ENCODE measurements at regions not wholly inside any gene's neighbourhood (a gene's known extent, or its start where the extent isn't known, plus 50 kb on each side); places are given as distances from the start of the nearest gene placed in this dataset.
"Not testable (repeated sequence)": the region's sequence is repeated elsewhere in the genome, so short reads cannot be mapped to it uniquely, and the experiment has no call there.

DNA sequence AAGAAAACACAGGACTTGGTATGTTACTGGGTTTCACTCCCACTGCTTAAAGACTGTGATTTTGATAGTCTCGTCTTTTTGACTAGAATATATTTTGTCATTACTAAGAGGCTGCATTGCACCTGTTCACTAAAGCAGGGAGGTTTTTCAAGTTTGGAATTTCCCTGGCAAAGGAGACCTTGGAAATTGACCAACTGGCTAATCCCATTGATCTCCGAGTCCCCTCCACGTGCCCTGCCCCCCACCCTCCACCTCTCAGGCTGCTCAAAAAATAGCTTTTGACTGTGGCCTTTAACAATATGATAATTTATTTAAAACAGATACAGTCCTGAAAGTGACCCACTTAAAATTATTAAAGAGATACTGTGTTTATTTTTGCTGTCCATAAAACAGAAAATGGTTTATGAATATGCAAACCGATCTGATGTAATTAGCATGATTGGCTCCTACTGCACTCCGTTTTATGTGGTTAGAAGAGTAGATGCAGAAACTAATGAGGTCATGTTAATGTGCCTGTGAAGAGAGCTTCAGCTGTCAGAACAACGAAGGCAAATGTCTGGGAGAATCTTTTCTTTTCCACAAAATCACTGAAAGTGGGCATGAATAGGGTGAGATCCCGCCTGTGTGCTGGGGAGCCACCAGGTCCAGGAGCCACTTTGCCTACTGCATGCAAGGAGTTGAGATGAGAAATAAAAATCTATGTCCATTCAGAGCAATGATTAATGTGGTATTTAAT lies 361.5 kb downstream of the RRAGC start:
- DNase-seq, result no peak

DNA sequence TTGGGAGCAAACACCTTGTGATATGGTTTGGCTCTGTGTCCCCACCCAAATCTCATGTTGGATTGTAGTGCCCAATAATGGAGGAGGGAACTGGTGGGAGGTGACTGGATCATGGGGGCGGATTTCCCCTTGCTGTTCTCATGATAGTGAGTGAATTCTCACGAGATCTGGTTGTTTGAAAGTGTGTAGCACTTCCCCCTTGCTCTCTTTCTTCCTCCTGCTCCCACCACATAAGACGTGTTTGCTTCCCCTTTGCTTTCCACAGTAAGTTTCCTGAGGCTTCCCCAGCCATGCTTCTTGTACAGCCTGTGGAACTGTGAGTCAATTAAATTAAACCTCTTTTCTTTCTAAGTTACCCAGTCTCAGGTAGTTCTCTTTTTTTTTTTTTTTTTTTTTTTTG lies 366.3 kb downstream of the RRAGC start:
- not testable (repeated sequence) for DNase-seq

- no peak for DNase-seq
These were observed 369.7 kb downstream of the RRAGC start for GRCh38 chr1:38489844-38490270.

DNA sequence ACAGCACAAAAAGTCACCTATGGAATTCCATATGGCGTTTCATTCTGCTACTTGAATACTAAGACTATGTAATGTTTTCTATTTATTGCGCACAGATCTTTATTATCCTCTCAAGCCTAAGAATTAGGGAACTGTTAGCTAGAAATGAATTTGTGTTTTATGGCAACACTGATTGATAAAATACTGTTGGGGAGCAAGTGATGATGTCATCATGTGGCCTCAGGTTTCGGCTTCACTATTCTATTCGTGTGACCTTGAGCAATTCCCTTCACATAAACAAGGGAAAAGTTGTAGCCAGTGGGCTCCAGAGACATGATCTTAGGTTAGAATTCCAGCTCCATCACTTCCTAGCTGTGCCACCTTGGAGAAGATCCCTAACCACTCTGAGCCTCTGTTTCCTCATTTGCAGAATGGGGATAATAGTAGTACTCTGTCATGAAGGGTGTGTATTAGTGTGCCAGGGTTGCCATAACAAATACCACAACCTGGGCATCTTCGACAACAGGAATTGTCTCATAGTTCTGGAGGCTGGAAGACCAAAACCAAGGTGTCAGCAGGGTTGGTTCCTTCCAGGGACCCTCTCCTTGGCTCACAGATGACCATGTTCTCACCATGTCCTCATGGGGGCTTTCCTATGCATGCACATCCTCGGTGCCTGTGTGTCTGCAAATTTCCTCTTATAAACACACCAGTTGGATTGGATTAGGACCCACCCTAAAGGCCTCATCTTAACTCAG lies 371.2 kb downstream of the RRAGC start:
- no peak for DNase-seq

DNA sequence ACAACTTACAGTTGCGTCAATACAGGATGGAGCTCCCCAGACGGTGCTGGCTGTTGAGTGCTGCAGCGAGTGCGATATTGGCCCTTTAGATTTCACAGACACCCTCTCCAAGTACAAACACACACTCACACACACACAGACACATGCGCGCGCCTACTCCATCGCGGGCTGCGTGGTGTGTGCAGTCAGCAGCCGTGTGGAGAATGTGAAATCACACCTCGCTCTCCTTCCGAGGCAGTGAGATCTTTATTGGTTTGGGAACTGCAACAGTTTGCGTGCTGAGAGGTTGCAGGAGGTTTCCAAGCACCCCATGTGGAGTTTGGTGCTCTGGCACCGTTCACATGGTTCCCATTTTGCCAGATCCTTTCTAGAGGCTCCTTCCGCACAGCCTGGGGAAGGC lies 372.2 kb downstream of the RRAGC start:
- DNase-seq, result no peak

DNA sequence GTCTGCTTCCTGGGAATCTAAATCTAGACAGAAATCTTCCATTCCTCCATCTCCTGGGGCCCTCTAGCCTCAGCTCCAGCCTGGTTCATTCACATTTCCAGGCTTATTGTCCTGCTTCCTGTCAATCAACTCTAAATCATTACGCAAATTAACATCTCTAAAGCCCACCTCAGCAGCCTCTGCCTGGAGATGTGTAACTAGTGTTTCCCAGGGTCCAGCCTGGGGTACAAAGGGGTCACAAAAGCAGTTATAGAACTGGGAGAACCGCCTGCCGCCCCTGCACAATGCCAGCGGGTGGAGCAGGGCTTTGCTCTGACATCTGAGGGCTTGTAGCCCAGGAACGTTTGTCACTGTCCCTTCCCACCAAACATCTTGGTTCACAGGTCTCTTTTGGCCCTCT lies 373.5 kb downstream of the RRAGC start:
- no peak for DNase-seq

- no peak for DNase-seq
These were observed 377.4 kb downstream of the RRAGC start for GRCh38 chr1:38481871-38482826.

GRCh38 chr1:38479662-38480061 lies 379.9 kb downstream of the RRAGC start:
- DNase-seq, result not testable (repeated sequence)

DNA sequence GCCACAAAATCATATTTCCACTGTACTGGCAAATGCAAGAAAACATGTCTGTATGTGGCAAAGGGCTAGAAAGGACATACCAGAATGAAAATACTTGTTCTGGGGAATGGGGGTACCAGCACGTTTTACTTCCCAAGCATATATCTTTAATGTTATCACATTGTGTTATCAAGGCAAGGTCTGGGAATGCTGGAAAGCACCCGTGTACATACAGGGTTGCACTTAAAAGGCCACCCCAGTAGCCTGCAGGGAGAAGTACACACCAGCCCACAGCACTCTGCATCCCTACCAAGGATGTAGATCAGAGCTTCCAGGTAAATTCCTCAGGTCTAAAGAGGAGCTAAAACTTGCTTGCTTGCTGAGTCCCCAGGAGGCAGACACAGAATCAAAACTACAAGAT lies 381.8 kb downstream of the RRAGC start:
- no peak for DNase-seq

GRCh38 chr1:38476850-38477178 lies 382.8 kb downstream of the RRAGC start:
- DNase-seq, result no peak

- DNase-seq, result no peak
These were observed 383.3 kb downstream of the RRAGC start for GRCh38 chr1:38476111-38476849.

- no peak for DNase-seq
These were observed 384.0 kb downstream of the RRAGC start for GRCh38 chr1:38475624-38476005.

GRCh38 chr1:38474738-38475623 lies 384.6 kb downstream of the RRAGC start:
- DNase-seq, result no peak

- DNase-seq, result no peak
These were observed 393.1 kb downstream of the RRAGC start for GRCh38 chr1:38466487-38466886.

DNA sequence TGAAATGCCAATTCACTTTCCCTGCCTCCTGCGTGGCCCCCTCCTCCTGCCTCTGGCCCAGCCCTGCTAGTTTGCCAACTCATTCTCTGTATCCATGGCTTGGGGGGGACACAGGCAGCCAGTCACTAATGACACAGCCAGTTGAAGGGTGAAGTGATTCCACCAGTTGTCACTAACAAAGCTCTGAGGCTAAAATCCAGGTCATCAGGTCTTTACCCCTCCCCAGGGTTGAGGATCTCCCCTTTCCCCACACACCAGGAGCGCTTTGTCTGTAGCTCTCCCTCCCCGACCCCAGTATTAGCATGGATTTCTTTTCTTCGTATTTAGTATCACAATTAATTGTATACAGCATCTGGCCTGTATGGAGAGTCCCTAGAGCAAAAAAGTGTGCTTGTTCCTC lies 394.1 kb downstream of the RRAGC start:
- DNase-seq, result no peak

DNA sequence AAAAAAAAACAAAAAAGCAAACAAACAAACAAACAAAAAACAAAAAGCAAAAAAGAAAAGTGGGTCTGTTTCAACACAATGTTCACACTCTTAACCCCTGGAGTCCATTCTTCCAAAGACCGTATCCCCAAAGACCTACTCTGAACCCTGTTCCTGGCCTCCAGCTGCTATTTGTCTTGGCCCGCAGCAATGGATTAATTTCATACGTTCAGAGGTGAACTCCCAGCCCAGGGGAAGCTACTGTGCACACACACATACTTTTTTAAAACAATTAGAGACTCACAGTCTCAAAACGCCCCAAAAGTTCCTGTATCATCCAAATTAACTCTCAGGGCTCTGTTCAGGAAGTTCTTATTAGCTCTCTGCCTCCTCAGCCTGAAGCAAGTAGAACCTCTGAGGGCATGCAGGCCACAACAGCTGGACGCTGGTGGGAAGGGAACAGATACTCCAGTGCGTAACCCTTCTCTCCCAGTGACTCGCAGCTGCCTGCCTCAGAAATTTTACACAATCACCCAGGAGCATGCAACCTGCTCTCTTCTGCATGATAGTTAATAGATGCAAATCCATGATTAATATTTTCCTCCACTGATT lies 395.4 kb downstream of the RRAGC start:
- DNase-seq, result no peak

DNA sequence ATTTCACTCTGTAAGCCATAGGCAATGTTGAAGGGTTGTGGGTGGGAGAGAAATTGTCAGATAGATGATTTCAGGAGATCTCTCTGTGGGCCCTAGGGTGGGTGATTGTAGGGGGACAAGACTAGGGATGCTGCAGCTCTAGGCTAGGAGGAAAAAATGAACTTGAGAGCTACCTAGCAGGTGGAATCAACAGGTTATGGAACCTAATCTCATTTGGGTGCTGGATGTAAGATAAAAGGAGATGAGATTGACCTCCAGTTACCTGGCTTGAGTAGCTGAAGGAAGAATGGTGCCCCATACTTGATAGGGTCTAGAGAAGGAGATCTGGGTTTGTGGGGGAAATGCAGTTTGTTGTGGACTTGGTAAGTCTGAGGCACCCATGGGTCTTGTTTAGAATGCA lies 396.5 kb downstream of the RRAGC start:
- DNase-seq, result no peak

DNA sequence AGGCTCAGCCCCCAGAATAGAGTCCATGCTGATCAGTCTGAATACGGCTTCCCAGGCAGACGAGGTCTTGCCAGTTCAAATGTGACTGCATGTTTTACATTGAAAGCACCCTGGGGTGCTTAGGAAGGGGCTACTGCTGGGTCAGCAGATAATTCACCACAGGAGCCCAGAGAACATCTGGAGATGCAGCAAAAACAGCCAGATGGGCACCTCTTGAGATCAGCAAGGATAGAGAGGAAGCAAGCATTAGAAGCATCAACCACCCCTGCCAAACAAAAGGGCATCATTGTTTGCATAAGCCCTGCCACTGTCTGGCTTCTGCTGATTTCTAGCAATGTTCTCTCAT lies 403.1 kb downstream of the RRAGC start:
- DNase-seq, result no peak

GRCh38 chr1:38455829-38456530 lies 403.6 kb downstream of the RRAGC start:
- no peak for DNase-seq

- DNase-seq, result no peak
These were observed 404.7 kb downstream of the RRAGC start for GRCh38 chr1:38454749-38455441.
